ENCODE measurements at regions not wholly inside any gene's neighbourhood (a gene's known extent, or its start where the extent isn't known, plus 50 kb on each side); places are given as distances from the start of the nearest gene placed in this dataset.

DNA sequence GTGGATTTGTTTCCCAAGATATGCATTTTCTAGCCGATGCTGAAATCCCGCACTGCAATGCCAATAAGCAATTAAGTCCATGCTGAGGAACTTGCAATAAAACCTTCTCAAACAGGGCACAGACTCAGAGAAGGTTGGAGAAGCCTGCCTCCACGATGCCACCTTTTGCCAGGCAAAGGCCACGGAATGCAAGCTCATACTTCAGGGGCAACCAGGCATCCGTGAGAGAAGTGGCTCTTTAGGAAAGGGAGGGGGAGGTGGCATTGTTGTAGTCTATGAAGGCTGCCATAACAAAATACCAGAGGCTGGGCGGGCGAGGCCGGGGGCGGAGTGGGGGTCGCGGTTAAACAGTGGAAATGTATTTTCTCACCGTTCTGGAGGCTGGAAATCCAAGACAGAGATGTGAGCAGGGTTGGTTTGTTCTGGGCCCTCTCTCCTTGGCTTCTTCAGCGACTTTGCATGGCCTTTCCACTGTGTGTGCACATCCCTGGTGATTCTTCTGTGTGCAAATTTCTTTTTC lies 689.5 kb downstream of the VRK1 start:
- H3K4me1 ChIP-seq (ENCODE audit: control insufficient read depth in 2 of 3, insufficient read depth in 2 of 3, low read depth in 1 of 3, low read length in 3 of 3), result no peaks in the 10 kb centered on the region
- H3K27me3 ChIP-seq (ENCODE audit: control insufficient read depth, insufficient read depth, low read length), result no peaks in the 10 kb centered on the region
- no peak overlapping the region for H3K27ac ChIP-seq (ENCODE audit: low read depth in 2 of 2, low read length in 2 of 2)
- H3K9ac ChIP-seq (ENCODE audit: low read length in 3 of 3), result no peak overlapping the region
- H3K36me3 ChIP-seq (ENCODE audit: control insufficient read depth in 2 of 3, insufficient read depth in 3 of 3, low read length in 3 of 3), result no peaks in the 10 kb centered on the region
- FAIRE-seq, result no peak
- H3K9me3 ChIP-seq (ENCODE audit: control insufficient read depth in 2 of 3, insufficient read depth in 1 of 3, low read length in 3 of 3), result no peaks in the 10 kb centered on the region
- intact Hi-C loops (cut with DNase I), result no loop called here
- TF ChIP-seq, protein P1, sequence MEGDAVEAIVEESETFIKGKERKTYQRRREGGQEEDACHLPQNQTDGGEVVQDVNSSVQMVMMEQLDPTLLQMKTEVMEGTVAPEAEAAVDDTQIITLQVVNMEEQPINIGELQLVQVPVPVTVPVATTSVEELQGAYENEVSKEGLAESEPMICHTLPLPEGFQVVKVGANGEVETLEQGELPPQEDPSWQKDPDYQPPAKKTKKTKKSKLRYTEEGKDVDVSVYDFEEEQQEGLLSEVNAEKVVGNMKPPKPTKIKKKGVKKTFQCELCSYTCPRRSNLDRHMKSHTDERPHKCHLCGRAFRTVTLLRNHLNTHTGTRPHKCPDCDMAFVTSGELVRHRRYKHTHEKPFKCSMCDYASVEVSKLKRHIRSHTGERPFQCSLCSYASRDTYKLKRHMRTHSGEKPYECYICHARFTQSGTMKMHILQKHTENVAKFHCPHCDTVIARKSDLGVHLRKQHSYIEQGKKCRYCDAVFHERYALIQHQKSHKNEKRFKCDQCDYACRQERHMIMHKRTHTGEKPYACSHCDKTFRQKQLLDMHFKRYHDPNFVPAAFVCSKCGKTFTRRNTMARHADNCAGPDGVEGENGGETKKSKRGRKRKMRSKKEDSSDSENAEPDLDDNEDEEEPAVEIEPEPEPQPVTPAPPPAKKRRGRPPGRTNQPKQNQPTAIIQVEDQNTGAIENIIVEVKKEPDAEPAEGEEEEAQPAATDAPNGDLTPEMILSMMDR (IDR thresholded peaks at IDR 0.05; ENCODE audit: borderline replicate concordance, extremely low read depth, insufficient read depth), result no peak
- DNase-seq, result peak in 3 of 5 donors; percentile 6 to 27 (median 12)
- H3K4me3 ChIP-seq (ENCODE audit: low read length in 3 of 3), result no peak overlapping the region

- Histone ChIP-seq H3K4me3 (ENCODE audit: low read length in 3 of 3) (no peak overlapping the region), H3K27me3 (ENCODE audit: control insufficient read depth, insufficient read depth, low read length) (no peaks in the 10 kb centered on the region), H3K9me3 (ENCODE audit: control insufficient read depth in 2 of 3, insufficient read depth in 1 of 3, low read length in 3 of 3) (no peaks in the 10 kb centered on the region), H3K27ac (ENCODE audit: low read depth in 2 of 2, low read length in 2 of 2) (no peak overlapping the region), H3K9ac (ENCODE audit: low read length in 3 of 3) (no peak overlapping the region), H3K4me1 (ENCODE audit: control insufficient read depth in 2 of 3, insufficient read depth in 2 of 3, low read depth in 1 of 3, low read length in 3 of 3) (no peaks in the 10 kb centered on the region), H3K36me3 (ENCODE audit: control insufficient read depth in 2 of 3, insufficient read depth in 3 of 3, low read length in 3 of 3) (no peaks in the 10 kb centered on the region)
- TF ChIP-seq, protein P1 (IDR thresholded peaks at IDR 0.05; ENCODE audit: borderline replicate concordance, extremely low read depth, insufficient read depth), result no peak
- no peak for DNase-seq
- no peak for FAIRE-seq
- intact Hi-C loops (cut with DNase I), result no loop called here
These were observed 692.6 kb downstream of the VRK1 start for GRCh38 chr14:97489750-97490149.

DNA sequence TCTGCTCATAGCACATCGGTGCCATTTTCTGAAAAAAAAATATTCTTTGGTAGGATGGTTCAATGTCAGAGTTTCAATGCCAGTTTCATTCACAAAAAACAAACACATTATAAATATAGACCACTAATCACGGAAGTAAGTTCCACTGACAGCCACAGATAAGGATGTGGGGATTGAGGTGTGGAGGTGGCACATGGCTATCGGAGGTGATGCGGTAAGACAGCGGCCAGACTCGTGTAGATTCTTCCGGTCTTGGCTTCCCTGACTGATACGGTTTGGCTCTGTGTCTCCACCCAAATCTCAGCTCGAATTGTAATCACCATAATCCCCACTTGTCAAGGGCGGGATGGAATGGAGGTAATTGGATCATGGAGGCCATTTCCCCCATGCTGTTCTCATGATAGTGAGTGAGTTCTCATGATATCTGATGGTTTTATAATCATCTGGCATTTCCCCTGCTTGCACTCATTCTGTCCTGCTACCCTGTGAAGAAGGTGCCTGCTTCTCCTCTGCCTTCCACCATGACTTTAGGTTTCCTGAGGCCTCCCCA lies 693.4 kb downstream of the VRK1 start:
- Histone ChIP-seq H3K9ac (ENCODE audit: low read length in 3 of 3) (no peak overlapping the region), H3K4me3 (ENCODE audit: low read length in 3 of 3) (no peak overlapping the region), H3K36me3 (ENCODE audit: control insufficient read depth in 2 of 3, insufficient read depth in 3 of 3, low read length in 3 of 3) (no peaks in the 10 kb centered on the region), H3K27me3 (ENCODE audit: control insufficient read depth, insufficient read depth, low read length) (no peaks in the 10 kb centered on the region), H3K4me1 (ENCODE audit: control insufficient read depth in 2 of 3, insufficient read depth in 2 of 3, low read depth in 1 of 3, low read length in 3 of 3) (no peaks in the 10 kb centered on the region), H3K9me3 (ENCODE audit: control insufficient read depth in 2 of 3, insufficient read depth in 1 of 3, low read length in 3 of 3) (no peaks in the 10 kb centered on the region), H3K27ac (ENCODE audit: low read depth in 2 of 2, low read length in 2 of 2) (no peak overlapping the region)
- intact Hi-C loops (cut with DNase I), result no loop called here
- DNase-seq, result no peak
- no peak for FAIRE-seq
- TF ChIP-seq, protein P1 (IDR thresholded peaks at IDR 0.05; ENCODE audit: borderline replicate concordance, extremely low read depth, insufficient read depth), result no peak

DNA sequence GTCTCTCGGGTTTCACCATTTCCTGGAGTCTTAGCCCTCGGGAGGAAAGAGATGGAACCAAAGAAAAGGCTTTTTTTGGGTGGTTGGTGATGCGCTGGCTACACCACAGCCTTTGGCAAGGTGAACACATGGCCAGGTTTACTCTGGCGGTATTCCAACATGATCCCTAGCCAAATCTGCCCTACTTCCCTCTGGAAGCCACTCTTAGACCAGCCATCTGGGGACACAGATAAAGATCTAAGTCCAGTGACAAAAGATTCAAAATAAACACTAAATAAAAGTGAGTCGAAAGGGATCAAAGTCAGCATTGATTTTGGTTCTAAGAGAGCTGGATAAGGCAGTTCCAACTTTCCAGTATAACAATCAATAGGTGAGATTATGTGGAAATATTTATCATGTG lies 694.5 kb downstream of the VRK1 start:
- FAIRE-seq (no peak), DNase-seq (no peak)
- Histone ChIP-seq H3K9ac (ENCODE audit: low read length in 3 of 3) (no peak overlapping the region), H3K9me3 (ENCODE audit: control insufficient read depth in 2 of 3, insufficient read depth in 1 of 3, low read length in 3 of 3) (no peaks in the 10 kb centered on the region), H3K27ac (ENCODE audit: low read depth in 2 of 2, low read length in 2 of 2) (no peak overlapping the region), H3K27me3 (ENCODE audit: control insufficient read depth, insufficient read depth, low read length) (no peaks in the 10 kb centered on the region), H3K4me3 (ENCODE audit: low read length in 3 of 3) (no peak overlapping the region), H3K36me3 (ENCODE audit: control insufficient read depth in 2 of 3, insufficient read depth in 3 of 3, low read length in 3 of 3) (no peaks in the 10 kb centered on the region), H3K4me1 (ENCODE audit: control insufficient read depth in 2 of 3, insufficient read depth in 2 of 3, low read depth in 1 of 3, low read length in 3 of 3) (no peaks in the 10 kb centered on the region)
- intact Hi-C loops (cut with DNase I), result no loop called here
- TF ChIP-seq, protein P1 (IDR thresholded peaks at IDR 0.05; ENCODE audit: borderline replicate concordance, extremely low read depth, insufficient read depth), result no peak

All from kidney (tissue), 13 donors.